ENCODE measurements at regions not wholly inside any gene's neighbourhood (a gene's known extent, or its start where the extent isn't known, plus 50 kb on each side); places are given as distances from the start of the nearest gene placed in this dataset.

DNA sequence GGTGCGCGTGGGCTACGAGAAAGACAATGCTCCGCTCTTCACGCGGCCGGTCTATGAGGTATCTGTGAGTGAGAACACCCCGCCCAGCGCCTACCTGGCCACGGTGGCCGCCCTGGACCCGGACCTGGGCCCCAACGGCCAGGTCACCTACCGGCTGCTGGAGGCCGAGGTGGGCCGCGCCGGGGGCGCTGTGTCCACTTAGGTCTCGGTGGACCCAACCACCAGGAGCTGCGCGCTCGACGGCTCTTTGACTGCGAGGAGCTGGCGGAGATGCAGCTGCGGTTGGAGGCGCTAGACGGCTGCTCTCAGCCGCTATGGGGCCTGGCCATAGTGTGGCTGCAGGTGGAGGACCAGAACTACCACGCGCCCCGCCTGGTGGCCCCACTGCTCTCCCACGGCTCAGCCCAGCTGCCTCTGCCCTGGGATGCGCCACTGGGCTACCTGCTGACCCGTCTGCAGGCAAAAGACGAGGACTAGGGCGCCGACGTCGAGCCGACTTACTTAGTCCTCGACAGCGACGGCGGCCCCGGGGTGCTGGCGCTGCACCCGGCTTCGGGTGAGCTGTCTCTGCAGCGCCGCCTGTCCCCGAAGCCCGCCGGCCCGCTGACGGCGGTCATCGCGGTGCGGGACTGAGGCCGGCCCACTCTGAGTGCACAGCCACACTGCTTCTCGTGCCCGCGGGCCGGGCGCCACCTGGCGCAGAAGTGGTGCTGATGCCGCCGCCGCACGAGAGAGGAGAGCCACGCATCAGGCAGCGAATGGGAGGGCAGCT, 173.0 kb downstream of the OLFM4 start:
- DNase-seq (ENCODE audit: low read depth in 2 of 2): no peak

DNA sequence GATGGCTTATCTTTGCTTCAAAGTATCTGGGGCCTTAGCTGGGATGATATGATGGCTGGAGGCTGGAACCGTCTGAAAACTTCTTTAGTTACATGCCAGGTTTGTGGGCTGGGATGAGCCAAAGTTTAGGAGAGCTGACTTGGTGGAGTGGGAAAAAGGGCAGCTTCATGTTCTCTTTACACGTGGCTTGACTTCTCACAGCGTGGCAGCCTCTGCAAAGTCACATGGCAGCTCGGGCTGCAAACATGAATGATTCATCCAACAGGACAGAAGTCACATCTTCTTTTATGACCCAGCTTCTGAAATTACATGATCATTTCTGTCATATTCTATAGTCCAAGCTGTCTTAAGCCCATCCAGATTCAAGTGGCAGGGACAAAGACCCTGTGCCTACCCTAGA, 176.0 kb downstream of the OLFM4 start:
- no peak for DNase-seq (ENCODE audit: low read depth in 2 of 2)

DNA sequence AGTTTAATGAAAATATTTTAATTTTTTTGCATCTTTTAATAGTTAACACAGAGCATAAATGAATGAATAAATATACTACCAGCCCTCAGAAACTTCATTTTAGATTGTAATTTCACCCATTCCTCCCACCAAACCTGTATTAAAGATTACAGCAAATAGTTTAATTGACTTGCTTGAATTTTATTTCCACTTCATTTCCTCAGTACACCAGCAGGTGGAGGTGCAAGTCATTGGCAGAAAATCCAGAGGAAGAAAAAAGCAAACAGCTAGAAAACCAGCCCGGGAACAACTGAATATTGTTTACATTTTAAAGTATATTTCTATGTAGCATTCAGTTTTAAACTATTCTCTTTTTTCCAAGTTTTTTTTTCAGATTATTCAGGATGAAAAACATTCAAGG, 177.8 kb downstream of the OLFM4 start:
- no peak for DNase-seq (ENCODE audit: low read depth in 2 of 2)

DNA sequence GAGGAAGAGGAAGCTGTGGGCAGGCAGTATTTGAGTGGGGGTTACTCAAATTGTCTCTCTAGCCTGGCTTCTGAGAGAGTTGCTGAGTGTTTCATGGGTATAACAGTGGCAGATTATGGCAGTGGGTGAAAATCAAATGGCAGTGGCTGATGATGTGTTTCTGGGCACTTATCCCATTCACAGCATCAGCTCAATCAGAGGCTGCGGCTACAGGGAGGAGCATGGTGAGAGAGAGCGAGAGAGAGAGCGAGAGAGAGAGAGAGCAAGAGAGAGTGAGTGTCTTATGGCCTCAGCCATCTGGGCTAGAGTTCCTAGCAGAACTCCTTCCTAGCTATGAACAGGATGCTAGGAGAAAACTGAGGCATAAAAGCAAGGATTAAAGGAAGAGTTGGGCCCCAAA, 178.9 kb downstream of the OLFM4 start:
- no peak for DNase-seq (ENCODE audit: low read depth in 2 of 2)

DNA sequence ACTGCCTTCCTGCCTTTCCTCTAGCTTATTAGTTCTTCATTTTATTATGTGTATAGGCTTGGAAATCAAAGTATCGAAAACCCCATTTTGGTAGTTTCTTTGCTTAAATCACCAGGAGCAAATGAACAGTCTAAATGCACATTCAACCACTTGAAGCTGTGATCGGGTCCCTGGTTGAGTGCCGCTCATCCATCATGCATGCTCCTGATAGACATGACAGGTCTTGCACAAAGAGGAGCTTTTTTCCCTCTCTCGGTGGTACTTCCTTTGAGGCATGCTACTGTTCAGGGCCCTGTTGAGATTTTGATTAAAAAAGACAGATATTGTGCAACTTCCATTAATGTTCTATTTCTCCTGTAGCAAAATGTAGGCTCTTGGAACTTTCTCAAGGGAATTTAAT, 185.8 kb downstream of the OLFM4 start:
- DNase-seq (ENCODE audit: low read depth in 2 of 2): no peak

DNA sequence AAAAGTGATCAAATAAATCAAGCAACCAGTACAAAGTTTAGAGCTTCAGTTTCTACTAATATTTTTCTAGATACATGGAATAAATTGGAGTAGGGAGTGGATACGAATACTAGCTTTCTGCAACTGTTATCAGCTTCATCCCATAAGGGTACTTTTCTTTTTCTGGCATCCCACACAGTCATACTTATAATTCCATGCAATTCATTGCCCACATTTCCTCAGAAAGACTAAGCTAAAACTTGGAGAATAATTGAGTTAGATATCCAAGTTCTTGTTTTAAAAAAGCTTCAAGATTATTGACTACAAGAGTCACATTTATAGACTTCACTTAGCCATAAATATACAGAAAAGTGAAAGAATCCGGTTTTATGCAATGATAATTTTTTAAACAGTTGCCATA, 186.9 kb downstream of the OLFM4 start:
- no peak for DNase-seq (ENCODE audit: low read depth in 2 of 2)

DNA sequence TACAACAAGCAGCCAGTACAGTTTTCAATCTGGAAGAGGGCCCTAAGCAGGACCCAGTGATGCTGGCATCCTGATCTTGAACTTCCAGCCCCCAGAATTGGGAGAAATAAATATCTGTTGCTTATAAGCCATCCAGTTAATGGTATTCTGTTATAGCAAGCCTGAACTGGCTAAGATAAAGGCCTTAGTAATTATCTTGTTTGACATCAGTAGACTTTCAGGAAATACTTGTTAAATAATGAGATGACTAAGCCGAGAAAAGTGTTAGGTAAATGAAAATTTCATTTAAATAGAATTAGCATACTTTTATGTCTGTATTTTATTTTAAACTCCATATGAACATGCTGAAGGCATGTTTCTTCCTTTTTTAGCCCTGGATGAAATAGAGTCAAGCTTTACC, 188.2 kb downstream of the OLFM4 start:
- DNase-seq (ENCODE audit: low read depth in 2 of 2): no peak

DNA sequence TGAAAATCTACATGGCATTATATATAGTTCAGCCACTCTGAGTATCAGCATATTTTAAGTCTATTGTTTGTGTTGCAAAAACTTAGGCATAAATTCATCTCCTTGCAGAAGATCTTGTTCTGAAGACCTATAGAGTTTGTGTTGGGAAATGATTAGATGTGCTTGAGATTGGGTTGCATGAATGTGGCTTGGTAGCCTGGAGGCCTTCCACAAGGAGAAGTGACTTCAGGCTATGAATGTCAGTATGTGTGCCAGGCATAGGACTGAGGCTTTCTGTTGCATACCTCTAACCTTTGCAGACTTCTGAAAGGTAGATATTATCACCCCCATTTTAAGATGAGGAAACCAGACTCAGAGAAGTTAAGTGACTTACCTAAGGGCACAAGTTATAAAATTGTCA, 188.6 kb downstream of the OLFM4 start:
- no peak for DNase-seq (ENCODE audit: low read depth in 2 of 2)

DNA sequence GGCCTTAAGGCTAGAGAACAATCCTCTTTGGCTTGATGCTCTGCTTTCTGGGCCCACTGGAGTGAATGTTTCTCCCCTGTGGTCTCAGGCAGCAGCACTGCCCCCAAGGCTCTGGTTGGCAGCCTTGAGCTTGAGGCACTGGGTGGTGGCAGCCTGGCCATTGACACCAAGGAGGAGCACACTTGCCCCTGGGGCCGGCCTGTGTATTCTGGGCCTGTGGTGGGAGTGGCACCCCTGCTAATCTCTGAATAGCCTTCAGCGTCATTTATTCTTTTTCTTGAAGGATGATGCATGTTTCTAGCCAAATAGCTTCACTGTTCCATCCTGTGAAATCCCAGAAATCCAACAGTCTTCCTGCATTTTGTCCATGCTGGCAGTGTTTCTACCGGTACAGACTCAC, 191.4 kb downstream of the OLFM4 start:
- DNase-seq (ENCODE audit: low read depth in 2 of 2): no peak

DNA sequence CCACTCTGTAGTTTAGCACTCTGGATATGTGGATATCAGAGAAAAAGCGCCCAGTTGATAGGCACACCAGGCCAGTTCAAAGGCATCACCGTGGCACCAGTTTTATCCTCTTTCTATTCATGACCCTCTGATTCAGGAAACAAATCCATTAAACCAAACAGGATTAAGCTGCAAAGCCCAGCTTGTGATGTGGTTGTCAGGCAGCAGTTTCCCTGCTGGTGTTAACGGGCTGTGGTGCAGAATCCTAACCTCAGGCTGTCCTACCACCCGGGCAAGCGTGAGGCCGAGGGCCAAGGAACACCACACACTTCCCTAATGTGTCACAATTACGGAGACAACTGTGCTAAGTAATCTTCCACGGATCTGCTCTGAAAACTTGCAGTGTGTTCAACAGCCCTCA, 209.1 kb downstream of the OLFM4 start:
- no peak for DNase-seq (ENCODE audit: low read depth in 2 of 2)

DNA sequence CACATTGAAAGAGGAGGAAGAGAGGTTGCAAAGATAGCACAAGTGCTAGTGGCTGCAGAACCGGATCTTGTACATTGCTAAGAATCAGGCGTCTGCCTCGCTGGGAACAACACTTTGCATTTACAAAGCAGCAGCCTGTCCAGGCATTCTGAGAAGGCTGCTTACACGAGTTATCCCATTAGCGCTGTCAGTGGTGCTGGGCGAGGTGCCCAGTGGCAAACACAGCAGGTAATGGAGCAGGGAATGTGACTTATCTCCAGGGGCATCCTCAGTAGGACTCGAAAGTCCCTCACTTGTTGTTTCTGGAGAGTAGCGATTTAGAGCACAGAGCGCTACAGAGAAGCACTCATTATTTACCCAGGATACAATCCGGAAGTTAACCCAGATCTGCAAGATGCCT, 209.6 kb downstream of the OLFM4 start:
- DNase-seq (ENCODE audit: low read depth in 2 of 2): no peak

DNA sequence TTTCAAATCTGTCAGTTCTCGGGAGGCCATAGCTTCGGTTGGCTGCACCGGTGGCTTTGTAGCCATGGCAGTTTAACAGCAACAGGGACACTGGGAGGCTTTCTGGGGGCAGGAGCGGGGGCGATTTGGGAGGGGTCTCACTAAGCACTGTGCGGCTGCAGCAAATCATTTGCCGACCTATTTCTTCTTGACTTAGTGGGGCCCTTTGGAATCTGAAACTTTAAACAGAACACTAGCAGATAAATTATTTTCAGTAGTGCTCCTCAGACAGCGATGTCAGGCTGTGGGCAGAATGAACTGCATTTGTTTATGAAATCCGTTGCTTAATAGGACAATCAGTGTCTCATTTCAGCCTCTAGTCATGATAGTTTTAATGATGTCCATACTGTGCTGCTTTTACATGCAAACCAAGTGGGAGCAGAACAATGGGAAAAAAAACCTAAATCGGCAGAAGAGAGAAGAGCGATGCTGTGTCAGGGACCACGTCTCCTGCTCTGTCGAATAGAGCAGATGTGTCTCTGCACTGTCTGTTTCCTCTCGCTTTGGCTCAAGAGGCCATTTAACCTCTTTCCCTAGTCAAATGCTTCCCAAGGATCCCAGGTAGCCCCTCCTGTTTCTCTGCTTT, 211.9 kb downstream of the OLFM4 start:
- no peak for DNase-seq (ENCODE audit: low read depth in 2 of 2)

DNA sequence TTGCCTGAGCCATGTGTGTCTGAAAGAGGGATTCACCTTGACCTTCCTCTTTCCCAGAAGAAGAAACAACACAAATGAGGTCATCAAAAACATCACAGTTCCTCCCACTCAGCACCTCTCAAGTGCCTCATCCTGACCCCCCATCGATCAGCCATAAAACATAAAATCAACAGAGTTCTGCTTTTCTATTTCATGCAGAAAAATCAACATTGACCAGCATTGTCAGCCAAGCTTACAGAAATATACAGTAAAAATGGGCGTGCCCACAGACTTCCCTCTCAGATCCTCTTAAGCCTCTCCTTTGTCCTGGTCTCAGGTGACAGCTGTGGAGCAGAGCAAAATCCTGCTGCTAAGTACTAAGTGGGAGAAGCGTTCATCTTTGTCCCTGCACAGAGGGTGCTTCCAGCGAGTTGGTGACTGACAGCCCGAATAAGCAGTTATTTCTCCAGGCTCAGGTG, 213.3 kb downstream of the OLFM4 start:
- no peak for DNase-seq (ENCODE audit: low read depth in 2 of 2)

DNA sequence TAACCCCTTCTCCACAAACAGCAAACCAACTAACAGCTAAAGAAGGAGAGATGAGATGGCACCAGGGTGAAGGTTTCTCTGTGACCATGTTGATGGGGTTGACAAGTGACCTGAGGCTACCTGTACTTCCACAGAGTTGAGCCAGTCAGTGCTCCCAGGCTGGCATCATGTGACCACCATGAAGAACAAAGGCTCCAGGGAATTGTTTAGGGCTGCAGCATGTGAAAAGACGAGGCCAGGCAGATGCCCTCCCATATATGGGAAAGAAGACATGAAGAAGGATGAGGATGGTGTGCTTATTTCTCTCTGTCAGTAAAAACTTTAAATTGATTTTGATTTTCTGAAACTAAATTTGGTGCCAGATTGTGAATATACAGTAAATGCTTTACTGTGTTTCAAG, 220.6 kb downstream of the OLFM4 start:
- DNase-seq (ENCODE audit: low read depth in 2 of 2): no peak

DNA sequence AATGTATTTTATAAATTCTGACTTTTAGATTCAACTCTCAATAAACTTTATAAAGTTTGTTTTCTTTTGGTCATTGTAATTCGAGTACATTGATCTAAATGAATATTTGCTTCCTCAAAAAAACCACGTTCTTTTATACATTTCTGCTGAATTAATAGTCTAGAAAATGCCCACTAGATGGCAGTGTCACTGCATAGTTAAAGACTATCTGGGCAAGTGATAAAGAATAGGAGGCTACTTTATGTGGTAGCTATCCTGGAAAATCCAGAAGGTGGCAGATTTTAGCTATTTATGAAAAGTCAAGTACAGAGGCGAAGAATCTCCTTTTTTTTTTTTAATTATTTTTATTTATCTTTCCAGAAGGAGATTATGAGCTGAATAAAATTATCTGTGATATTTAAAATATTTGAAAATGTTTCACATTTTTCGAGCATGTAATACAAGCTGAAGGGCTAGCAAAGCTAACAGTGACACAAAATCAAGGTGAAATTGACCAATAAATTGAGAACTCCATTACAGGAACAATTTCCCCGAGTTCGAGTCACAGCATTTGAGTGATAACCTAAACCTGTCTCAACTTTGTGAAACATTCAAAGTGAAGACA, 221.8 kb downstream of the OLFM4 start:
- peak in 1 of 2 donors; percentile 0 for DNase-seq (ENCODE audit: low read depth in 2 of 2)

DNA sequence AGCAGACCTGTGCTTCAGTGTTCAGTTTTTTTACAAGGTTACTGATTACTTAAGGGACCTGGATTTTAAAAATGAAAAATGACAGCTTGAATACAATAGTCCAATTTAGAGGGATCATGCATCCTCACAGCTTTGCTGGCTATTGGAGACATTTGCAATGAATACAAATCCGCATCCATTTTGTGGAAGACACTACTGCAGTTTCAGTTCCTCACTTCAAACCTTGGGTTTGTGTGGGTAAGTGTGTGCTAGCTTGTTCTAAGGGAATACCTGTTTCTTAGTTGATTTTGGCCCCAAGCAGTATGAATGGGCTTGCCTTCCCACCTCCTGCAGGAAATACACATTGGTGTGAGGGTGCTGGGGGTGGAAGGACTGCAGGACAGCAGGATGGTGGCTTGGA, 222.4 kb downstream of the OLFM4 start:
- no peak for DNase-seq (ENCODE audit: low read depth in 2 of 2)

DNA sequence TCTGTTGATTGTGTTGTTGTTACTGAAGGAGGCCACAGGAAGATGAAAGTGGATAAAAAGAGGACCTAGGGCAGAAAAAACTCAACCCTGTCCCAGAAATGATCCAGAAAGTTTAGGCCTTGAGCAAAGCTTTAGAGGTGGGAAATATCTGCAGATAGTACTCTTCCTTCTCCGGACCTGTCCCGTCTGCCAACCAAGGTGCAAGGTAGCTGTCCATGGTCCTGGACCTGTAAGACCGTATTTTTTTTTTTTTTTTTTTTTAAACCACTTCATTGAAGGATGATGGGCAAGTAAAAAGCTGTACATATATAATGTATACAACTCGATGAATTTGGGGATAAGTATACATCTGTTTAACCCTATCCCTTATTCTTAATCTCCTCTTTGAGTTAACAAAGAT, 225.9 kb downstream of the OLFM4 start:
- no peak for DNase-seq (ENCODE audit: low read depth in 2 of 2)

DNA sequence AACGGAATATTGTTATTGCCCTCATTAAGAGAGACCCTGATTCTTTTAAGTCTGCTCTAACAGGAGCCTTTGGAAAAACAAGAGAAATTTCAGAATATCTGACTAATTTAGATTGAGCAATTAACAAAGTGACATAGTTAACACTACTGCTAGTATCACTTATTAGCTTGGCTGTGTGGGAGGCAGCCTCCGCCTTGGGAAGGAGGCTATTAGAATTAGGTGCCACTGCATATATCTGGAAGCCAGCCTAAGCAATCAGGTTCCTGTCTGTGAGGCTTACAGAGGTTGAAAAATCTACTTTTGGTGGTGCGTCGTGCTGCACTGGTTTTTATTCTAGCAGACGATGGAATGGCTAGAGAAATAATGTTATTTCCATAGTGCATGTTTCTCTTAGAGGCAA, 227.2 kb downstream of the OLFM4 start:
- DNase-seq (ENCODE audit: low read depth in 2 of 2): no peak

DNA sequence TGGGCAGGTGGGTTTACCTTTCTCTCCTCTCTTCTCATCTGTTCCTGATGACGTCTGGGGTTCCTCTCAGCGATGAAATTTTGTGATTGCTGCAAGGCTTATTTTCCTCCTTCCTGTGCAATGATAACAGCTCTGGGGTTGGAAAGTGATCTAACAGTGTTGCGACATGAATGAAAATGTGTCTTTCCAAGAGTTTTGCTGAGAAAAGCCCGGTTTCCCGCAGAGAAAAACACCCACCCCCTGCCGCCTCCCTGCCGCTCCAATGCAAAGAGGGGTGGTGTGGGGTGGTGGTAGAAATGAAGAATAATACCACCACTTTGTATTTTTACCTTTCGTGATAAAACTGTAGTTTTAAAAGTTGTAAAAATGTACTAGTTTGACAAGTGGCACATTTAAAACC, 232.0 kb downstream of the OLFM4 start:
- DNase-seq (ENCODE audit: low read depth in 2 of 2): no peak

DNA sequence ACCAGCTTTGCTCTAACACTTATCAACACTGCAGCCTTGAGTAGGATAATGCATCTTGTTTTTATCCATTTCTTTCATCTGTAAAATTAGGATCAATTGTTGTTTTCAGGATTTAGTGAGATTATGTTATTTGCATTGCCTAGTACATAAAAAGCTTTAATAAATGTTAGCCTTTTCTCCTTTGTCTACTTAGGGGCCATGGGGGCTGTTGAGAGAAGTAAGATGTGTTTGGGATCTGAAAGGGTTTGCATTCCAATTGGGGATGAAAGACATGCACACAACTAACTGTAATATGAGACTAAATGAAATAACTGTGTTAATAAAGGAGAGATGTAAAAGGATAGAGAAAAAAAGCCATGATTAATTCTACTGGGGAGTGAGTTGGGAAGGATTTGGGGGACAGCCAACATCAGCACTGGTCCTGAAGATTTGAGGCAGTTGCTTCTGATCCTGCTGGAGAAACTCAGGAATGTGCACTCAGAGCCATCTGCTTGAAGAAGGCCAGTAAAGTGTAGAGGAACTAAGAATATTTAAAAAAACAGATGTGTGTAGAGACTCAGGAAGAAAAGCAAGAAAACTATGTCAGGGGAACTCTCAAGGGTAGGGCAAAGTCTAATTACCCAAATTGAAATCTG, 236.3 kb downstream of the OLFM4 start:
- no peak for DNase-seq (ENCODE audit: low read depth in 2 of 2)

DNA sequence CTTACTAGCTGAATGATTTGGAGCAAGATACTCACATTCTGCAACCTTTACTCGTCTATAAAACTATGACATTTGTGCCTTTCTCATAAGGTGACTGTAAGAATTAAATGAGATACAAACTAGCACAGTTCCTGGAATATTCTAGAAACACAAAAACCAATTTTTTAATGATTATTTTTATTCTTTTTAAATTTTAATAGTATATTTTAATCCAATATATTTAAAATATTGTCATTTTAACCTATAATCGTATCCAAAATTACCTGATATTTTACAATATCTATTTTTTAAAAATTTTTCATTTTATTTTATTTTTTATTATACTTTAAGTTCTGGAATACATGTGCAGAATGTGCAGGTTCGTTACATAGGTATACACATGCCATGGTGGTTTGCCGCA, 238.1 kb downstream of the OLFM4 start:
- DNase-seq (ENCODE audit: low read depth in 2 of 2): no peak

DNA sequence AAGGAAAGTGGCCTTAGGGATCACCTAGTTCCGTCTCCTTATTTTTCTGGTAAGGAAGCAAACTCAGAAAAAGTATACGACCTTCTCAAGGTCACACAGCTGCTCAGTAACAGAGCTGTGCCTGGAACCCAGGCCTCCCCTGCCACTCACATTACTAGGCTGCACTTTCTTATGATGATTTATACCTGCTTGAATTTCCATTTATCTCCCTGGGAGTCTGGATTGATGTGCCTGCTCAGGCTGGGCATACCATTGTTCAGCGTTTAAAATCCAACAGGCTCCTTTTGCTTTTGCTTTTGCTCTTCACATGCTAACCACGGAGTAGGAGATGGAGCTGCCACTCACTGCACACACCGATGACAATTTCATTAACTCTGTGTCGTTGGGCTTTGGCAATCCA, 241.0 kb downstream of the OLFM4 start:
- DNase-seq (ENCODE audit: low read depth in 2 of 2): no peak

DNA sequence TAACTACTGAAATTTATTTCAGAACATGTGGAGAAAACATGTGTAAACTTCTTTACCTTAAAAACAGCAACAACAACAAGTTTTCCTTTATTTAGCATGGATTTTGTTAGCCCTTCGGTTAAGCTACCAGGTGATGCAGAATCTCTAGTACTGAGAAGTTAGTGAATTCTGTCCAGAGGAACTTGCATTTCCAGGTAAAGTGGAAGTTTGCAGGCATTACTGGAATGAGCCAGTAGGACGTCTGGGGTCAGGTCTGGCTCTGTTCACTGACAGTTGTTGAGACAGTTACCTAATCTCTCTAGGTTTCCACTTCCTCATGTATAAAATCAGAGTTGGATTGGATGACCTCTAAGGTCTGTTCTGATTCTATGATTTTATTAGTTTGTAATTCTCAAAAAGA, 244.3 kb downstream of the OLFM4 start:
- DNase-seq (ENCODE audit: low read depth in 2 of 2): no peak

Data from stimulated activated CD4-positive, alpha-beta T cell treated with anti-CD3 and anti-CD28 coated beads, Interleukin-4, amount 100 ng/mL, for 48 hours (primary cell).